GM19468 (cell line): ENCODE measurements at regions not wholly inside any gene's neighbourhood (a gene's known extent, or its start where the extent isn't known, plus 50 kb on each side); places are given as distances from the start of the nearest gene placed in this dataset.

Experiments used
- ATAC-seq: cut with Tn5 transposase; IDR thresholded peaks from one replicate; pipeline ENCODE4 v1.9.1; 2021; ENCODE audit warnings: mild to moderate bottlenecking, moderate library complexity, moderate number of reproducible peaks; ENCODE audit not compliant: unreplicated experiment; ENCODE audit errors: extremely low read depth

GRCh38 chr10:29127731-29128130, 161.1 kb upstream of the LYZL1 start:
- no peak for ATAC-seq

GRCh38 chr10:29130190-29130673, 158.6 kb upstream of the LYZL1 start:
- no peak for ATAC-seq

GRCh38 chr10:29131952-29132547, 156.8 kb upstream of the LYZL1 start:
- ATAC-seq, result no peak

GRCh38 chr10:29132551-29133111, 156.2 kb upstream of the LYZL1 start:
- ATAC-seq, result no peak

GRCh38 chr10:29135337-29135736, 153.5 kb upstream of the LYZL1 start:
- ATAC-seq, result no peak

GRCh38 chr10:29136411-29136810, 152.5 kb upstream of the LYZL1 start:
- ATAC-seq, result no peak

- ATAC-seq, result no peak
Observed at GRCh38 chr10:29140151-29140550, 148.7 kb upstream of the LYZL1 start.

DNA sequence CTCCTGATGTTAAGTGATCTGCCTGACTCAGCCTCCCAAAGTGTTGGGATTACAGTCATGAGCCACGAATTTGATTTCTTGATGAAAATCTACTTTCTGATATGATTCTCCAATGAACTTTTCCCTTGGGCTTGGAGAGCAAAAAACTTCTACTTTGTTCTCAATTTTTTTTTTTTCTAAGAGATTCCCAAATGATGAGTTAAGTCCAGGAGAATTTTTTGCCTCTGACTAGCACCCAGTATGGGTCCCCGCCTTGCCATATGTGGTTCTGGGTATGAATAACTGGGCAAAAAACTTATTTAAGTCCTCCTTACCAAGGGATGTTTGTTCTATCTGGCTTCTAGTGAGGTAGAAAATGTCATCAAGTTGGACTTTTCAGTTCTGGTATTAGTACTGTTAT, 147.9 kb upstream of the LYZL1 start:
- ATAC-seq, result no peak

DNA sequence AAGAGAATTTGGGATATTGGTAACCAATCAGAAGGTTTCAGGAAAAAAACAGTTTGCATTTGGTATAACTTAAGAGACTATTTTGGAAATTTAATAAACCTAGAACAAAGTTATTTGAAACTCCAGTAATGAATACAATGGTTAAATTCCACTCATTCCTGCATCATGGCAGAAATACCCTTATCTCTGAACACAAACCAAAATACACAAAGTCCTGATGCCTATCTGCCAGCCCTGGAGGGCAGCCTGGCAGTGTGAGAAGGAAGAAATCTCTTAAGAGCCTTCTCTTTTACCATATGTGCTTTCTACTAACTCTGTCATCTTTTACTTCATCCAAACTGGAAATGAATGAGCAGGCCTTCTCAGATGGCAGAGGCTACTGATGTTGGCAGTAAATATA, 147.1 kb upstream of the LYZL1 start:
- no peak for ATAC-seq

GRCh38 chr10:29142516-29143314, 146.2 kb upstream of the LYZL1 start:
- ATAC-seq, result no peak

DNA sequence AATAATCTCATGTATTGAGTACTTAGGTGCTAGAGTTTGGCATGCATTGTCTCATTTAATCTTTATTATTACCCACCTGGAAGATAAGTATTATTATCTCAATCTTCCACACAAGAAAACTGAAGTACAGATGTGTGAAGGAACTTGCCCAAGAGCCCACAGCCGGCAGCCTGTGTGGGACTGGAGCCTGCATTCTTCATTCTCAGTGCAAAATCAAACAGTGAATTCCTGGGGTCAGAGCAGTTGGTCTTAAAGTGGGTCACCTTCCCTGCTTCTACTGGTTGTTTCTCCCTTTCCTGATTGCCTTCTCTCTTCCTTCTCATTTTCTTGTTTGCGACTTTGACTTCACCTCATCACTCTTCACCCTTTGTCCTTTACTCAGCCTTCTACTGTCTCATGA, 144.7 kb upstream of the LYZL1 start:
- ATAC-seq, result no peak

DNA sequence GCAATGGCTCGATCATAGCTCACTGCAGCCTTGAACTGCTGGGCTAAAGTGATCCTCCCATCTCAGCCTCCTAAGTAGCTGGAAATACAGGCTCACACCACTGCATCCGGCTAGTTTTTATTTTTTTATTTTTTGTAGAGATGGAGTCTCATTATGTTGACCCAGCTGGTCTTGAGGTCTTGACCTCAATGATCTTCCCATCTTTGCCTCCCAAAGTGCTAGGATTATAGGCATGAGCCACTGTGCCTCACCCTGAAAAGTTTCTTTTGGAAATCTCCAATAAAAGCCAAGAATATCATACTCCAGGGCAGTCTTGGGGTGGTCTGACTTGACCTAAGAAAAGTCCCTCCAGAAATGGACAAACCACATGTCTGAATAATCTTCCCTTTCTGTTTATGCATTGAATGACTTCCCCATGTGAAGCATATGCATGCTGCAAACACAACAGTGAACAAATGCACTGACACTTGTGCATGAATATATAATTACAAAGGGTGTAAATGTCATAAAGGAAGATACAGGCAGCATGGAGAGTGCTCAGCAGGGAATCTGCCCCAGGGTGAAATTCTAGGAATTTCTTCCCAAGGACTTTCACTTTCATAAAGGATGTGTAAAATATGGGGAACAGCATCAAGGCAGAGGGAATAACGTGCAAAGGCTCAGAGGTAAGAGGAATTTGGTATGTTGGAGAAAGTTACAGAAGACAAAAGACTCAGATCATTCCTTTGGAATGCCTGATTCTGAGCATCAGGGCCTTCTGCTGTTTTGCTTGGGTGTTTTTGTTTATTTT, 142.4 kb upstream of the LYZL1 start:
- no peak for ATAC-seq

DNA sequence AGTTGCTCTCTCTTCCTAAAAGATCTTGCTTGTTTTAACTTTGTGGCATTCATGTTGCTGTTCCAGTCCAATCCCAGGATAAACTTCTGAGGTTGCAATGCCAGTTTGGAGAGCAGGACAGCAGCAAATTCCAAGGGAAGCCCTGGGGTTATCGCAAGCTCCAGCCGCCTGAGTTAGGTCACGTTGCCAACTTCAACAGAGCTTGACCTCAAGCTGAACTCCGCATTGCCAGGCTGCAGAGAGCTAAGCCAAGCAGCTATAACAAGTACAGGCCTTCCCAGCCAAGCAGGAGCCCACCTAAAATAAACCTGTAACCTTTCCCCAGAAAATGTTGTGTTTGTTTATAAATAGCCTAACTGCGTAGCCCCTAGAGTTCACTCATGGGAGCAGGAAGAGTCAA, 138.9 kb upstream of the LYZL1 start:
- ATAC-seq, result no peak

GRCh38 chr10:29151005-29151404, 137.9 kb upstream of the LYZL1 start:
- ATAC-seq, result no peak

GRCh38 chr10:29157321-29157720, 131.5 kb upstream of the LYZL1 start:
- ATAC-seq, result no peak

DNA sequence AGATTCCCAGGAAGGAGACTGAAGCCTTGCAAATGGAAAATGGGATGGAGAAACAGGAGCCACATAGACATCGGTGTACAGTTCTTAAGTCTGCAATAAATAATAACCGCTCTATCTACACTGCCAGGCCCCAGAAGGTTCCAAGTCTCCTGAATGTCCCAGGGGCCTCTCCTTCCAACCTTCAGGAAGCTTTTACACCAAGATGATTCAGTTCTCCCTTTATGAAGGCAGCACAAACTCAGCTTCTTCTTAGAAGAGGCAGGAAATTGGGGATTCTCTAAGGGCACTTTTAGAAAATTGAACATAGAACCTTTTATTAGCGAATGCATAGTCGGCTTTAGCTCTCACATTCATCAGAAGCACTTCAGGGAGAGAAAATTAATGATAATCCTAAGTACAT, 130.8 kb upstream of the LYZL1 start:
- no peak for ATAC-seq

DNA sequence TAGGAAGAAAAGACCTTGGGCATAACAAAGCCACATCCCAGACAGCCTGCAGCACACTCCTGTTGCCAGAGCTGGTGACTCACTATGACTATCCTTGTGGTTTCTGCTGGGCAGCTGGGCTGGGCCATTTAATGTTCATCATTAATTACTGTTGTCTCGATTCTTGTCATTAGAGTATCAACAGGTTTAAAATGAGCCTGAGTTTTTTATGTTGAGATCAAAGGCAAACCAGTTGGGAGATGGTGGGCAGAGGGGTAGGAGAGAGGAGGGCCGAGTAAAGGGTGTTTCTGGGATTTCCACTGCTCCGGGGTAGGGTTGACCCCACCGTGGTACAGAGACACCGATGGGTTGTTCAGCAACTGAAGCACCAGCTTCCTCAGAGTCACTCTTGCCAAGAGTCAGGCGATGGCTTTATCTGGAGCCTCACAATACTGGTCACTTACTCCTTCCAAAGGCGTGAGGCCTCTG, 128.7 kb upstream of the LYZL1 start:
- ATAC-seq, result no peak

- ATAC-seq, result no peak
Observed at GRCh38 chr10:29163746-29164145, 125.1 kb upstream of the LYZL1 start.

- no peak for ATAC-seq
Observed at GRCh38 chr10:29166713-29167112, 122.2 kb upstream of the LYZL1 start.

DNA sequence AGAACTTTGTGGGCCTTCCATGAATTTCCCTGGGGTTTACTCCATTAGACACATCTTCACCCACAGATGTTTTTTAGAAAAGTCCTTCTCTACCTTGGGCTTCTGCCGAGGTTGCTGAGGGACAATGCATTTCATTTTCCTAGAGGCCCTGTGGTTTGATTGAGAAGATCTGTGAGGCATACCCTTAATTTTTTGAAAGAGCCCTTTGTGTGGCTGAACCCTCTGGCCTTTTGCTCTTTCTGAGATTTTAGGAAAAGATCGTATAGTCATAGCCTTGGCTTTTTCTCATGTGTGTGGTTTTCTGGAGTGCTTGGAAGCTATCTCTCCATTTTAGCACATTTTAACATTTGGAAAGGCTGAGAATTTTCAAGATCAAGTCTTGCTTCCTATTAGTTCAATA, 119.8 kb upstream of the LYZL1 start:
- ATAC-seq, result no peak

DNA sequence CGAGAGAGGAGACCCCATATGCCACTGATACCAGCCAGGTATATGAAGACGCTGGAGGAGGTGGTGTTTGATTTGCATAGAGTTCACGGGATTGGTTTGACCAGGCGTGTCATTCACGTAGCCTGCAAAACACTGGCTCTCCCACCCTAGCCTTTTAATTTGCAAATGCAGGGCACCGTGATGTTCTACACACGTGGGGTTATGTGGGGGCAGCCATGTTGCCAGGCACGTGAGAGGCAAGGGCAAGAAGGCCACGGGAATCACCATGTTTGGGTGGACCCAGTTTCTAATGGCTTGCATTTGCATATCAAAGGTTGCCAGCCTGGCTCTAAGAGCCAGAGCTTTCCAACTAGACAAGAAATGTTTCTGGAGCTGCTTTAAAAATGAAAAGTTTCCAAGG, 117.2 kb upstream of the LYZL1 start:
- ATAC-seq, result no peak
